SU-DHL-6 (cell line): ENCODE measurements at regions not wholly inside any gene's neighbourhood (a gene's known extent, or its start where the extent isn't known, plus 50 kb on each side); places are given as distances from the start of the nearest gene placed in this dataset.

Experiments used
- CTCF ChIP-seq: fragments of 200-600 bp; sonication (generic); IDR thresholded peaks from one replicate; pipeline ENCODE4 v1.5.1; 2017; ENCODE audit warnings: antibody characterized with exemption, mild to moderate bottlenecking, low read length, moderate library complexity; ENCODE audit not compliant: insufficient read depth, poor library complexity, severe bottlenecking
- EZH2phosphoT487 ChIP-seq: fragments of 200-600 bp; sonication (generic), shearing (Covaris generic); conservative IDR thresholded peaks from 2 replicates; pipeline ENCODE4 v1.6.1; 2018; ENCODE audit warnings: mild to moderate bottlenecking, antibody characterized with exemption, low read length, moderate library complexity, mixed read lengths

GRCh38 chr11:90798769-90799168 lies 575.9 kb upstream of the CHORDC1 start:
- no peak for TF ChIP-seq CTCF
- TF ChIP-seq EZH2phosphoT487: no peak
